H1 (cell line): ENCODE measurements at regions not wholly inside any gene's neighbourhood (a gene's known extent, or its start where the extent isn't known, plus 50 kb on each side); places are given as distances from the start of the nearest gene placed in this dataset.

Source experiments
- CHD2 ChIP-seq: IDR thresholded peaks from 2 replicates; pipeline ENCODE4 v1.6.1; 2012; ENCODE audit warnings: low read length, improper control_type of control experiment
- CTCF ChIP-seq, 3 experiments: IDR thresholded peaks; 1 replicate in 2 of 3; 2 replicates in 1 of 3; pipeline versions ENCODE4 v1.5.1 to v1.6.1; 2011; ENCODE audit warnings: low read length in 3 of 3, mild to moderate bottlenecking in 3 of 3, inconsistent platforms in 2 of 3, low read depth in 1 of 3, moderate library complexity in 1 of 3; ENCODE audit not compliant: insufficient read depth in 1 of 3; ENCODE audit errors: control extremely low read depth in 1 of 3
- RFX5 ChIP-seq: IDR thresholded peaks from 2 replicates; pipeline ENCODE4 v1.6.1; 2011; ENCODE audit warnings: low read depth, low read length, improper control_type of control experiment, borderline replicate concordance
- TBP ChIP-seq: IDR thresholded peaks from 2 replicates; pipeline ENCODE4 v1.6.1; 2011; ENCODE audit warnings: low read depth, low read length, improper control_type of control experiment

DNA sequence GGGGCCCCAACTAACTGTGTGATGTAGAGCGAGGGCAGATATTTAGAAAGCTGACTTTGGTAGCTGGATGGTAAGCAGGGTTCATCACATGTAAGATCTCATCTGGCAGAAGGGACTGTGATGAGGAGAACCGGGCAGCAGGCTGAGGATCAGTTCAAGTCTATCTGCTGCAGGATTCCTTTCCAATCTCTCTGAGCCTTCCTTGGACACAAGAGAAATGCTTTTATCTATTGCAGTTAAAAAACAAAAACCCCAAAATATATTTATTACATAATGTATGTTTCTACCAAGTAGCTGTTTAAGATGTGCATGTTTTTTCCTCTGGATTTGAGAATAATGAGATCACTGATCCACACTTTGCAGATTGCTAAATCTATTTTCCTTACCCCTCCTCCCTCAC, 411.5 kb downstream of the RAP2B start:
- TF ChIP-seq CTCF (IDR thresholded peaks at IDR 0.05; ENCODE audit: control extremely low read depth in 1 of 3, insufficient read depth in 1 of 3, low read depth in 1 of 3, low read length in 3 of 3) (no peak), TBP (no peak), CHD2 (no peak), RFX5 (no peak)
